GM12872 (cell line): ENCODE measurements at regions not wholly inside any gene's neighbourhood (a gene's known extent, or its start where the extent isn't known, plus 50 kb on each side); places are given as distances from the start of the nearest gene placed in this dataset.

Source experiments
- TF ChIP-seq, protein P1 (sequence below): IDR thresholded peaks from 3 replicates; pipeline ENCODE4 v1.5.1; 2011; ENCODE audit warnings: low read depth, mild to moderate bottlenecking, low read length, moderate library complexity; ENCODE audit not compliant: insufficient read depth

DNA sequence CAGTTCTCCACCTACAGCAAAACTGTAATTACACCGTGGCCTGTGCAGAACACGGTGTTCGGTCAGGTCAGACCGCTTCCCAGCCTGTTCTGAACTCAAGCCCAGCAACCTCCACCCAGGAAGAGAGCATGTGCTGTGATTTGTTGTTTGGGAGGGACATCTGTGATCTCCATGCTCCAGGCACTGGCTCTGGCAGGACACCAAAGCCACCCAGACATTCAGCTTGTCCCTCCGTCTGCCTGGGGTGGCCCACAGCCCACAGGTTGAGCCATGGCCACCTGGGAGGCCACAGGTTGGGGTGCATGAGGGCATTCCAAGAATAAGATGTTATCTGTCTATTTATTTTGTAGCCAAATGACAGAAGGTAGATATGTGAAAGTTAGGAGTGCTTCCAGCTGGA lies 1091.1 kb downstream of the VRK1 start:
- TF ChIP-seq, protein P1, sequence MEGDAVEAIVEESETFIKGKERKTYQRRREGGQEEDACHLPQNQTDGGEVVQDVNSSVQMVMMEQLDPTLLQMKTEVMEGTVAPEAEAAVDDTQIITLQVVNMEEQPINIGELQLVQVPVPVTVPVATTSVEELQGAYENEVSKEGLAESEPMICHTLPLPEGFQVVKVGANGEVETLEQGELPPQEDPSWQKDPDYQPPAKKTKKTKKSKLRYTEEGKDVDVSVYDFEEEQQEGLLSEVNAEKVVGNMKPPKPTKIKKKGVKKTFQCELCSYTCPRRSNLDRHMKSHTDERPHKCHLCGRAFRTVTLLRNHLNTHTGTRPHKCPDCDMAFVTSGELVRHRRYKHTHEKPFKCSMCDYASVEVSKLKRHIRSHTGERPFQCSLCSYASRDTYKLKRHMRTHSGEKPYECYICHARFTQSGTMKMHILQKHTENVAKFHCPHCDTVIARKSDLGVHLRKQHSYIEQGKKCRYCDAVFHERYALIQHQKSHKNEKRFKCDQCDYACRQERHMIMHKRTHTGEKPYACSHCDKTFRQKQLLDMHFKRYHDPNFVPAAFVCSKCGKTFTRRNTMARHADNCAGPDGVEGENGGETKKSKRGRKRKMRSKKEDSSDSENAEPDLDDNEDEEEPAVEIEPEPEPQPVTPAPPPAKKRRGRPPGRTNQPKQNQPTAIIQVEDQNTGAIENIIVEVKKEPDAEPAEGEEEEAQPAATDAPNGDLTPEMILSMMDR: no peak

DNA sequence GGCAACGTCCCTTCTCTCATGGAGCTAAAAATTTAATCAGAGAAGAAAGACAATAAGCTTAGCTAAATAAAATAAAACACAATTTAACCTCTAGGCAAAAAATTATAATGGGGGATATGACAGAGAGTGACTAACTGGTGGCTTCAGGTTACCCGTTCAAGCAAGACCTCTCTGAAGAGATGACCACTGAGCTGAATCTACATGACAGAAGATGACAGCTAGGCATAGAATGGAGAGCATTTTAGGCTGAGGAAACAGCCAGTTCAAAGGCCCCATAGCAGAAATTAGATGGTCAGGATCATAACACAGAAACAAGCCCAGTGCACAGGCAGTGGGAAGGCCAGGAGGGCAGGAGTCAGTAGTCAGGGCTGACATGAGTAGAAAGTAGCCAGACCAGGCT lies 1094.3 kb downstream of the VRK1 start:
- TF ChIP-seq, protein P1: no peak

DNA sequence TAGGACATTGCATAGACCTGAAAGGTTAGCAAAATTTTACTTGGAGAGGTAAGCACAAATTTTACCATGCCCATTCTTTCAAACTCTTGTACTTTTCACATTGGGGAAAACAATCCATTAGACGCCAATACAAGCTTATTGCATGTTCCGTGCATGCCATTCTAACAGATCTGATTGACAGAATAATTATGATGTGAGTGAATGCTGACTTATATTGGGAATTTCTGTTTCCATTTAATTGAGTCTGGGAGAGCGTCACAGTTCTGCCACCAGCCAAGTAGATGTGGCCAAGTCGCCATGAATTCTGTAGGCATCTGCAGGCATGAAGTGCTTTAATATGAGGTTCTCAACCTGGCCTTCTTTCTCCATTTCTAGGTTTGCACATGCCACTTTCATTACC lies 1097.4 kb downstream of the VRK1 start:
- TF ChIP-seq, protein P1: no peak

DNA sequence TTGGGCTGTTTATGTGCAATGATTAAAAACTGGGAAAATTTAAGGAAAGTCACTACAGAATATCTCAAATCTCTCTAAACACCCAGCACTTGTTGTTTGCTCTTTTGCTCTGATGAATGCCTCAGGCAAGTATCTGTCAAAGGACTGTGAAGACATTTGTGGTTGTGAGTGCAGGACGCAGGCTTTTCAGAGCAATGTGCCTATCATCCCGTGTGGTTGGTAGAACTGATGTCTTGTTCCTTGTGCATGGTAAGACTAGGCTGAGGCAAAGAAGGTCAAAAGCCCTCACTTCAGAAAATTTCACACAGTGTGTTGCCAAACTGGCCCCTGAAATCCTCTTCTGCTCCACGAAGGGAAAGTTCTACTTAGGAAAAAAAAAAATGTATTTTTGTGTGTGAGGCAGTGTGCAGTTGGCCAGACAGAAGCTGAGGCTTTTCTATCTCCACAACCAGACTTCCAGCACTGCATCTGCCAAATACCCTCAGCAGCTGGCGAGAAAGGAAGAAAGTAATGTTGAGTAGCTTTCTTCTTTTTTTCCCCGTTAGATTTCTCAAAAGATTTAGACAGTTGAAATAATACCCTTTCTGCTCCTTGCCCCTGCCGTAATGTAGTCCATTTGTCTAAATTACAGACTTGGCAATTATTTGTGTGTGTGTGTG lies 1103.1 kb downstream of the VRK1 start:
- TF ChIP-seq, protein P1: no peak

DNA sequence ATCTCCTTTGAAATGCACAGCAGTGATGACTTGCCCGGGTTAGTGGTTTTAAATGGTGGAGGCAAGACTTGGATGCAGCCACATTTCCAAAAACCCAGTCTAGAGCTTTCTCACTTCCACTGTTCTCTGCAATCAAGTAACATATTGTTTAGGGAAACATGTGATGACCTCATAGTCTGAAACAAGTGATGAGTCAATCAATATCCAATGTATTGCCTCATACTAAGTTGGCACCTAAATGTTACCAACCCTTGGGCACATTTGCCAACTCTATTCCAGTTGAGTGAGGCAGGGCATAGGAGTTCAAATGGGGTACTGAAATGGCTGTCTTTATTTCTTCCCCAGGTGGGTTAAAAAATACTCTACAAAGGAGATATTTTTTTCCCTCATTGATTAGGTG lies 1105.4 kb downstream of the VRK1 start:
- TF ChIP-seq, protein P1: no peak

DNA sequence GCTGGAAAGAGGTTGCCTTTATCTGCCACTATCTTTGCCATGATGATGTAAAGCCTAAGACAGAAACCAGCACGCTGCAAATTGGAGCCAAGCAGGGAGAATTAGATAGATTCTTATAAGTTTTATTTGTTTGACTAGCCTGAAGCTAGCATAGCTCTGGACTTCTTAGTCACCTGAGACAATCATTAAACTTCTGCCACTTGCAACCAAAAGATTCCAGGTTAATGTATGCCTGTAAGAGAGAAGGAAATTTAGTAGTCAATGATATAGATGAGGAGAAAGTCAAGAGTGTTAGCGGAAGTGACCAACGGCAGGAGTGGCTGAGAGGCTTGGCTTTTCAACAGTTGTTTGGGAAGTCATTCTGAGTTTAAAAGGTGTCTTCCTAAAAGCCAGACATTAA lies 1106.6 kb downstream of the VRK1 start:
- TF ChIP-seq, protein P1: no peak

DNA sequence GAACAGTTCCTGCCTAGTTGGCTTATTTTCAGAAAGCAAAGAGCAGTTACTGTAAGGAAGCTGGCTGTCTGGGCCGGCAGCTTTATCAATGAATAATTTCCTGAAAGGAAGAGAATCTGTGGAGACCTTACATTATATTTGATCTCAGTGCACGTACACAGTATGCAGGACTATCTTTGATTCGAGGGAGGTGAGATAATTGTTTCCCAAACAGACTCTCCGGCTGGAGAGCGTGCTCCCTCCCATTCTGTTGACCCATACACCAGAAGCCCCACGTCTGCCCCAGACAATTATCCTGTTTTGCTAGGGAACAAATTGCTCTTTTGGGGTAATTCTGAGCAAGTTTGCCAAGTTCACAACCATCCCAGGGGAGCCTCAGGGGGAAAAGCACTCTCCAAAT lies 1115.0 kb downstream of the VRK1 start:
- TF ChIP-seq, protein P1: no peak
